ENCODE measurements at regions not wholly inside any gene's neighbourhood (a gene's known extent, or its start where the extent isn't known, plus 50 kb on each side); places are given as distances from the start of the nearest gene placed in this dataset.
"Not testable (repeated sequence)": the region's sequence is repeated elsewhere in the genome, so short reads cannot be mapped to it uniquely, and the experiment has no call there.

GRCh38 chr22:44646668-44647067, 55.3 kb upstream of the PRR5 start:
- DNase-seq (ENCODE audit: insufficient read length, low spot score, missing footprints) = no peak
- no peak for TF ChIP-seq CTCF (IDR thresholded peaks at IDR 0.05; ENCODE audit: extremely low read depth, low read depth, low read length)
- no peak overlapping the region for H3K4me3 ChIP-seq (ENCODE audit: insufficient read depth, low read length)
- peaks cover 7% of the 10 kb centered on the region for H3K27me3 ChIP-seq (ENCODE audit: insufficient read depth, low read length)
- no peaks in the 10 kb centered on the region for H4K20me1 ChIP-seq (ENCODE audit: insufficient read depth, low read length)
- no peaks in the 10 kb centered on the region for H3K79me2 ChIP-seq (ENCODE audit: insufficient read depth, low read length)
- H3K27ac ChIP-seq (ENCODE audit: low read depth, low read length) = no peak overlapping the region
- no peaks in the 10 kb centered on the region for H3K4me1 ChIP-seq (ENCODE audit: insufficient read depth, low read length)
- no peaks in the 10 kb centered on the region for H3K9me3 ChIP-seq (ENCODE audit: low read depth, low read length)
- H3K36me3 ChIP-seq (ENCODE audit: insufficient read depth, low read length) = no peaks in the 10 kb centered on the region
- H2AFZ ChIP-seq (ENCODE audit: low read length) = no peak overlapping the region
- H3K4me2 ChIP-seq (ENCODE audit: insufficient read depth, low read length) = no peak overlapping the region

- Histone ChIP-seq H3K36me3 (ENCODE audit: insufficient read depth, low read length) (no peaks in the 10 kb centered on the region), H3K4me2 (ENCODE audit: insufficient read depth, low read length) (no peak overlapping the region), H3K27ac (ENCODE audit: low read depth, low read length) (no peak overlapping the region), H3K4me3 (ENCODE audit: insufficient read depth, low read length) (no peak overlapping the region), H3K4me1 (ENCODE audit: insufficient read depth, low read length) (no peaks in the 10 kb centered on the region), H2AFZ (ENCODE audit: low read length) (no peak overlapping the region), H4K20me1 (ENCODE audit: insufficient read depth, low read length) (no peaks in the 10 kb centered on the region), H3K79me2 (ENCODE audit: insufficient read depth, low read length) (no peaks in the 10 kb centered on the region), H3K9me3 (ENCODE audit: low read depth, low read length) (no peaks in the 10 kb centered on the region), H3K27me3 (ENCODE audit: insufficient read depth, low read length) (peaks cover 5% of the 10 kb centered on the region)
- DNase-seq (ENCODE audit: insufficient read length, low spot score, missing footprints) = no peak
- TF ChIP-seq CTCF (IDR thresholded peaks at IDR 0.05; ENCODE audit: extremely low read depth, low read depth, low read length) = no peak
Observed at GRCh38 chr22:44646141-44646540, 55.9 kb upstream of the PRR5 start.

GRCh38 chr22:44645531-44645930, 56.5 kb upstream of the PRR5 start:
- H3K4me1 ChIP-seq (ENCODE audit: insufficient read depth, low read length) = no peaks in the 10 kb centered on the region
- no peaks in the 10 kb centered on the region for H3K9me3 ChIP-seq (ENCODE audit: low read depth, low read length)
- H2AFZ ChIP-seq (ENCODE audit: low read length) = no peak overlapping the region
- no peaks in the 10 kb centered on the region for H3K36me3 ChIP-seq (ENCODE audit: insufficient read depth, low read length)
- no peak overlapping the region for H3K4me3 ChIP-seq (ENCODE audit: insufficient read depth, low read length)
- DNase-seq (ENCODE audit: insufficient read length, low spot score, missing footprints) = no peak
- H3K27ac ChIP-seq (ENCODE audit: low read depth, low read length) = no peak overlapping the region
- H3K27me3 ChIP-seq (ENCODE audit: insufficient read depth, low read length) = peaks cover 5% of the 10 kb centered on the region
- H3K4me2 ChIP-seq (ENCODE audit: insufficient read depth, low read length) = no peak overlapping the region
- no peak for TF ChIP-seq CTCF (IDR thresholded peaks at IDR 0.05; ENCODE audit: extremely low read depth, low read depth, low read length)
- no peaks in the 10 kb centered on the region for H3K79me2 ChIP-seq (ENCODE audit: insufficient read depth, low read length)
- no peaks in the 10 kb centered on the region for H4K20me1 ChIP-seq (ENCODE audit: insufficient read depth, low read length)

- no peaks in the 10 kb centered on the region for H3K4me1 ChIP-seq (ENCODE audit: insufficient read depth, low read length)
- peak; percentile 37 for DNase-seq (ENCODE audit: insufficient read length, low spot score, missing footprints)
- H3K27me3 ChIP-seq (ENCODE audit: insufficient read depth, low read length) = peaks cover 5% of the 10 kb centered on the region
- no peaks in the 10 kb centered on the region for H3K79me2 ChIP-seq (ENCODE audit: insufficient read depth, low read length)
- no peaks in the 10 kb centered on the region for H3K9me3 ChIP-seq (ENCODE audit: low read depth, low read length)
- H2AFZ ChIP-seq (ENCODE audit: low read length) = no peak overlapping the region
- no peaks in the 10 kb centered on the region for H3K36me3 ChIP-seq (ENCODE audit: insufficient read depth, low read length)
- H4K20me1 ChIP-seq (ENCODE audit: insufficient read depth, low read length) = no peaks in the 10 kb centered on the region
- no peak overlapping the region for H3K4me3 ChIP-seq (ENCODE audit: insufficient read depth, low read length)
- no peak overlapping the region for H3K27ac ChIP-seq (ENCODE audit: low read depth, low read length)
- H3K4me2 ChIP-seq (ENCODE audit: insufficient read depth, low read length) = no peak overlapping the region
- TF ChIP-seq CTCF (IDR thresholded peaks at IDR 0.05; ENCODE audit: extremely low read depth, low read depth, low read length) = no peak
Observed at GRCh38 chr22:44645083-44645482, 56.9 kb upstream of the PRR5 start.

GRCh38 chr22:44643526-44644101, 58.4 kb upstream of the PRR5 start:
- H3K4me3 ChIP-seq (ENCODE audit: insufficient read depth, low read length); H3K27ac ChIP-seq (ENCODE audit: low read depth, low read length); DNase-seq (ENCODE audit: insufficient read length, low spot score, missing footprints); H3K27me3 ChIP-seq (ENCODE audit: insufficient read depth, low read length); H3K4me1 ChIP-seq (ENCODE audit: insufficient read depth, low read length); H2AFZ ChIP-seq (ENCODE audit: low read length); H4K20me1 ChIP-seq (ENCODE audit: insufficient read depth, low read length); H3K79me2 ChIP-seq (ENCODE audit: insufficient read depth, low read length); H3K4me2 ChIP-seq (ENCODE audit: insufficient read depth, low read length); H3K9me3 ChIP-seq (ENCODE audit: low read depth, low read length); H3K36me3 ChIP-seq (ENCODE audit: insufficient read depth, low read length): not testable (repeated sequence)

All from osteoblast (primary cell).